Astrocyte (in vitro differentiated cells and primary cell): ENCODE measurements at regions not wholly inside any gene's neighbourhood (a gene's known extent, or its start where the extent isn't known, plus 50 kb on each side); places are given as distances from the start of the nearest gene placed in this dataset.

Experiments used
- DNase-seq: peaks from one replicate; pipeline ENCODE4 v3.0.0-alpha.2; 2010; ENCODE audit warnings: low read depth
- FAIRE-seq: peaks from 2 replicates; lab custom pipeline; 2011; peaks lifted over from hg19 to GRCh38; lab: Jason Lieb, UNC
- H2AFZ ChIP-seq: 2 replicates; pipeline ENCODE4 v1.6.0; 2012; ENCODE audit warnings: low read depth, low read length, inconsistent platforms
- H3K27ac ChIP-seq: 2 replicates; pipeline ENCODE4 v1.5.1; 2011; ENCODE audit warnings: low read depth, low read length, inconsistent platforms
- H3K27me3 ChIP-seq: 2 replicates; pipeline ENCODE4 v1.6.0; 2011; ENCODE audit warnings: low read length, inconsistent platforms; ENCODE audit not compliant: insufficient read depth
- H3K36me3 ChIP-seq: 2 replicates; pipeline ENCODE4 v1.5.1; 2011; ENCODE audit warnings: low read length, inconsistent platforms; ENCODE audit not compliant: insufficient read depth
- H3K4me1 ChIP-seq: 2 replicates; pipeline ENCODE4 v1.5.1; 2011; ENCODE audit warnings: low read length, inconsistent platforms; ENCODE audit not compliant: insufficient read depth
- H3K4me2 ChIP-seq: 2 replicates; pipeline ENCODE4 v1.6.0; 2012; ENCODE audit warnings: low read length, inconsistent platforms
- H3K4me3 ChIP-seq: 2 replicates; pipeline ENCODE4 v1.5.1; 2011; ENCODE audit warnings: low read depth, mild to moderate bottlenecking, low read length, inconsistent platforms; ENCODE audit not compliant: insufficient read depth
- H3K79me2 ChIP-seq: 2 replicates; pipeline ENCODE4 v1.6.0; 2012; ENCODE audit warnings: mild to moderate bottlenecking, low read length, inconsistent platforms; ENCODE audit not compliant: insufficient read depth
- H3K9ac ChIP-seq: 2 replicates; pipeline ENCODE4 v1.6.0; 2012; ENCODE audit warnings: mild to moderate bottlenecking, low read length, inconsistent platforms
- H3K9me3 ChIP-seq: 2 replicates; pipeline ENCODE4 v1.5.1; 2012; ENCODE audit warnings: low read depth, mild to moderate bottlenecking, low read length, inconsistent platforms; ENCODE audit not compliant: insufficient read depth
- H4K20me1 ChIP-seq: 2 replicates; pipeline ENCODE4 v1.6.0; 2012; ENCODE audit warnings: low read length, inconsistent platforms; ENCODE audit not compliant: insufficient read depth
- H3K27ac Mint-ChIP-seq: one replicate; pipeline ENCODE4 v1.8.0; 2021; ENCODE audit warnings: mild to moderate bottlenecking, mixed read lengths; ENCODE audit not compliant: unreplicated experiment
- H3K27me3 Mint-ChIP-seq: one replicate; pipeline ENCODE4 v1.8.0; 2021; ENCODE audit warnings: low read depth, mixed read lengths; ENCODE audit not compliant: unreplicated experiment
- H3K36me3 Mint-ChIP-seq: one replicate; pipeline ENCODE4 v1.8.0; 2021; ENCODE audit warnings: low read depth, mixed read lengths; ENCODE audit not compliant: unreplicated experiment
- H3K4me1 Mint-ChIP-seq: one replicate; pipeline ENCODE4 v1.8.0; 2021; ENCODE audit warnings: low read depth, mixed read lengths; ENCODE audit not compliant: unreplicated experiment
- H3K4me3 Mint-ChIP-seq: one replicate; pipeline ENCODE4 v1.8.0; 2021; ENCODE audit warnings: mild to moderate bottlenecking, moderate library complexity, mixed read lengths; ENCODE audit not compliant: unreplicated experiment
- H3K9me3 Mint-ChIP-seq: one replicate; pipeline ENCODE4 v1.8.0; 2021; ENCODE audit warnings: mild to moderate bottlenecking, mixed read lengths; ENCODE audit not compliant: unreplicated experiment
- CTCF ChIP-seq: IDR thresholded peaks from 2 replicates; pipeline ENCODE4 v1.5.1; 2011; ENCODE audit warnings: low read depth, mild to moderate bottlenecking, inconsistent platforms, low read length, moderate library complexity; ENCODE audit not compliant: insufficient read depth
- EZH2 ChIP-seq: IDR thresholded peaks from 2 replicates; pipeline ENCODE4 v1.6.1; 2012; ENCODE audit warnings: mild to moderate bottlenecking, low read length, inconsistent platforms; ENCODE audit not compliant: insufficient read depth

- H3K4me1 ChIP-seq = no peaks in the 10 kb centered on the region
- H3K4me3 ChIP-seq = no peak overlapping the region
- DNase-seq = no peak
- no peaks in the 10 kb centered on the region for H3K36me3 Mint-ChIP-seq
- no peak for TF ChIP-seq CTCF
- TF ChIP-seq EZH2 = no peak
- no peaks in the 10 kb centered on the region for H3K9me3 Mint-ChIP-seq
- H3K27me3 Mint-ChIP-seq = no peaks in the 10 kb centered on the region
- no peak overlapping the region for H3K27ac ChIP-seq
- no peak overlapping the region for H2AFZ ChIP-seq
- H3K9ac ChIP-seq = no peak overlapping the region
- H3K4me3 Mint-ChIP-seq = no peak overlapping the region
- no peak overlapping the region for H3K27ac Mint-ChIP-seq
- peaks cover 5% of the 10 kb centered on the region for H3K4me1 Mint-ChIP-seq
- no peaks in the 10 kb centered on the region for H3K9me3 ChIP-seq
- no peaks in the 10 kb centered on the region for H3K36me3 ChIP-seq
- no peaks in the 10 kb centered on the region for H3K27me3 ChIP-seq
- FAIRE-seq = no peak
- no peak overlapping the region for H3K4me2 ChIP-seq
- H4K20me1 ChIP-seq = no peaks in the 10 kb centered on the region
- H3K79me2 ChIP-seq = no peaks in the 10 kb centered on the region
Observed at GRCh38 chr1:185421485-185422107, 104.6 kb upstream of the IVNS1ABP start.

- Histone ChIP-seq H3K27me3 (no peaks in the 10 kb centered on the region), H2AFZ (no peak overlapping the region), H3K4me2 (no peak overlapping the region), H3K4me1 (no peaks in the 10 kb centered on the region), H3K36me3 (no peaks in the 10 kb centered on the region), H3K4me3 (no peak overlapping the region), H3K27ac (no peak overlapping the region), H4K20me1 (no peaks in the 10 kb centered on the region), H3K79me2 (no peaks in the 10 kb centered on the region), H3K9me3 (no peaks in the 10 kb centered on the region), H3K9ac (no peak overlapping the region)
- Mint-ChIP-seq H3K36me3 (no peaks in the 10 kb centered on the region), H3K4me3 (no peak overlapping the region), H3K4me1 (peaks cover 5% of the 10 kb centered on the region), H3K9me3 (no peaks in the 10 kb centered on the region), H3K27ac (no peak overlapping the region), H3K27me3 (no peaks in the 10 kb centered on the region)
- TF ChIP-seq CTCF (no peak), EZH2 (no peak)
- DNase-seq (no peak), FAIRE-seq (no peak)
Observed at GRCh38 chr1:185420588-185421081, 103.6 kb upstream of the IVNS1ABP start.

- H2AFZ ChIP-seq = no peak overlapping the region
Observed at GRCh38 chr1:185419718-185420117, 102.7 kb upstream of the IVNS1ABP start.

More at GRCh38 chr1:185419718-185420117, 102.7 kb upstream of the IVNS1ABP start:
- H3K27ac Mint-ChIP-seq = no peak overlapping the region
- H3K4me1 Mint-ChIP-seq = peaks cover 5% of the 10 kb centered on the region
- Histone ChIP-seq H3K79me2 (no peaks in the 10 kb centered on the region), H3K27ac (no peak overlapping the region), H3K4me1 (no peaks in the 10 kb centered on the region), H3K9me3 (no peaks in the 10 kb centered on the region), H3K27me3 (no peaks in the 10 kb centered on the region), H3K36me3 (no peaks in the 10 kb centered on the region), H3K4me3 (no peak overlapping the region), H3K4me2 (no peak overlapping the region), H4K20me1 (no peaks in the 10 kb centered on the region), H3K9ac (no peak overlapping the region)
- H3K4me3 Mint-ChIP-seq = no peak overlapping the region
- H3K9me3 Mint-ChIP-seq = no peaks in the 10 kb centered on the region
- no peak for FAIRE-seq
- no peaks in the 10 kb centered on the region for H3K27me3 Mint-ChIP-seq
- no peaks in the 10 kb centered on the region for H3K36me3 Mint-ChIP-seq
- no peak for DNase-seq
- TF ChIP-seq CTCF (no peak), EZH2 (no peak)
